ENCODE measurements at regions not wholly inside any gene's neighbourhood (a gene's known extent, or its start where the extent isn't known, plus 50 kb on each side); places are given as distances from the start of the nearest gene placed in this dataset.

DNA sequence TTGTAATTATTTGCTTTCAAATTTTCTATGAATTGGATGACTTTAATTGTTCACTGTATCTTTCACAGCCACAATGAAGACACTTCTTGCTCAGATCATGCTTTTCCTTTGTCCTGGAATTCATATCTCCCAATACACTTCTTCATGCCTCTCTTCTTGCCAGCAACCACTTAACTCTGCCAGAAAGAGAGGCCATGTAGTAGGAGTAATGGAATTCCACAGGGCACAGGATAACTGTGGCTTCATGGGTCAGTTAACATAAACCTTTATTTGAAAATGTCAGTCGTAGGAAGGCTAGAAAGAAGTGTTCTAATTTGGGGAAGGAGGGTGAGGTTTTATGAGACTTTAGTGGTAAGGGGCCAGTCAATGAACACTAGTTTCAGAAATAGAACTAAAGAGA is 190.3 kb downstream of the TMEM167A start:
- H3K9me3 Mint-ChIP-seq (ENCODE audit: low read depth): peaks cover 10% of the 10 kb centered on the region
- DNase-seq (ENCODE audit: low spot score): no peak
- peak overlapping the region; percentile 29 for H3K27ac Mint-ChIP-seq (ENCODE audit: unreplicated experiment)

DNA sequence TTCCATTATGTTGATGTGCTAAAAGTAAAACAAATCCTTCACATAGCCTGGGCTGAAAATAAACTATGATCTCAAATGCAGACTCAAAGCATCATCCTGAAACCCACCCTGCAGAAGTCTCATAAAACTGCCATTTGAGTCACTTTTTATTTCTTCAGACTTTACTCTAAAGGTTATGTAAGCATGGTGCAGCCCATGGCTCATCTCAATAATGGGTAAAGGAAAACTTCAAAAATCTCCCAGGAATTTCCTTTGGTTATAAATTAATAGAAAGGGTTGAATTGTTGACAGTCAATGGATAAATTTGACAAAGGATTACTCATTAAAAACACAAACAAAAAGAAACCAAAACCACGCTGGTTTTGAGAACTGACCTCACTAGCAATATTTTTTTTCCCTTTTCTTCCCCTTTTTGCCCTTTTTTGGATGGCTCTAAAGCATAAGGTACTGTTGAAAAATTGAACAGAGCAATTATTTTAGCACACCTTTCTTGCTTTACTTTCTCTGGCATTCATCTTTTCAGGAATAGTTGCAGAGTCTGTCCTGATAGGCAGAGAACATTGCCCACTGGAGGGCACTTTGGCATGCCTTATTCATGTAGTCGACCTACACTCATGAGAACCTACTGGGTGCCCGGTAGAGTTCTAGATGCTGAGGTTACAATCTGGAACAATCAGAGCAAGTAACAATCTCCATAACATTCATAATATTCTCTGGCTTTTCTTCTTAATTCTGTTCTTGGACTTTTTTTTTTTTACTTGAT is 191.4 kb downstream of the TMEM167A start:
- H3K9me3 Mint-ChIP-seq (ENCODE audit: low read depth): peaks cover 13% of the 10 kb centered on the region
- H3K27me3 Mint-ChIP-seq (ENCODE audit: low read depth): no peaks in the 10 kb centered on the region
- TF ChIP-seq, protein P1, sequence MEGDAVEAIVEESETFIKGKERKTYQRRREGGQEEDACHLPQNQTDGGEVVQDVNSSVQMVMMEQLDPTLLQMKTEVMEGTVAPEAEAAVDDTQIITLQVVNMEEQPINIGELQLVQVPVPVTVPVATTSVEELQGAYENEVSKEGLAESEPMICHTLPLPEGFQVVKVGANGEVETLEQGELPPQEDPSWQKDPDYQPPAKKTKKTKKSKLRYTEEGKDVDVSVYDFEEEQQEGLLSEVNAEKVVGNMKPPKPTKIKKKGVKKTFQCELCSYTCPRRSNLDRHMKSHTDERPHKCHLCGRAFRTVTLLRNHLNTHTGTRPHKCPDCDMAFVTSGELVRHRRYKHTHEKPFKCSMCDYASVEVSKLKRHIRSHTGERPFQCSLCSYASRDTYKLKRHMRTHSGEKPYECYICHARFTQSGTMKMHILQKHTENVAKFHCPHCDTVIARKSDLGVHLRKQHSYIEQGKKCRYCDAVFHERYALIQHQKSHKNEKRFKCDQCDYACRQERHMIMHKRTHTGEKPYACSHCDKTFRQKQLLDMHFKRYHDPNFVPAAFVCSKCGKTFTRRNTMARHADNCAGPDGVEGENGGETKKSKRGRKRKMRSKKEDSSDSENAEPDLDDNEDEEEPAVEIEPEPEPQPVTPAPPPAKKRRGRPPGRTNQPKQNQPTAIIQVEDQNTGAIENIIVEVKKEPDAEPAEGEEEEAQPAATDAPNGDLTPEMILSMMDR (IDR thresholded peaks at IDR 0.05): peak; percentile 54
- H3K36me3 Mint-ChIP-seq (ENCODE audit: low read depth): peaks cover 2% of the 10 kb centered on the region
- no peak overlapping the region for H3K27ac Mint-ChIP-seq (ENCODE audit: unreplicated experiment)
- H3K4me3 Mint-ChIP-seq (ENCODE audit: unreplicated experiment): no peak overlapping the region
- peaks cover 37% of the 10 kb centered on the region for H3K4me1 Mint-ChIP-seq (ENCODE audit: low read depth)
- DNase-seq (ENCODE audit: low spot score): no peak

More for the DNA sequence above, 190.3 kb downstream of the TMEM167A start:
- Mint-ChIP-seq H3K4me3 (ENCODE audit: unreplicated experiment) (no peak overlapping the region), H3K36me3 (ENCODE audit: low read depth) (peaks cover 2% of the 10 kb centered on the region), H3K4me1 (ENCODE audit: low read depth) (peaks cover 34% of the 10 kb centered on the region), H3K27me3 (ENCODE audit: low read depth) (no peaks in the 10 kb centered on the region)
- TF ChIP-seq, protein P1 (IDR thresholded peaks at IDR 0.05): no peak

DNA sequence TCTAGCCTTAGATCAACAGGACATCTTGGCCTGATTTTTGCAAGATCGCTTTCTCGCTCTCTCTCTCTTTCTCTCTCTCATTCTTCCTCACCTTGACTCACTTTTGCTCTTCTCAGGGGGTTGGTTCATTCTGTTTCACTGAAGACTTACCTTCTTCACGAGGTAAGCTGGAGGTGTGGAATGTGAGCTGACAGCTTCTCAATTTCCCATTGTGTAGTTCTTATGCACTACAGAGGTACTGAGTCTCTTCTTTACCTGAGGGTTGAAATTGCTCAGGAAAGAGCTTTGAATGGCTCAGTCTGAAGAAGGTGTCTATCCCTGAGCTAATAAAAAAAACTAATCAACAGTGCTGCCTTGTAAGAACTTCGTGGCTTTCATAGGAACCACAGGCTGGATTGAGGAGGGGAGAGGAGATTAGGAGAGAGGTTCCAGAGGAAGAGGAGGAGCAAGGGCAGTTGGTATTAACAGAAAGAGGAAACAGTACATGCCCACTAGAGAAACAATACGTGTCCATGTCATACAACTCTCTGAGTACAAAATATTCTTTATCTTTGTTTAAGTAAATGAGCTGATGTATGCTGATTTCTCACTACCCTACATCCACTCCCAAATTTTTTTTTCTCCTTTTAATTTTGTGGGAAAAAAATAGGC is 192.2 kb downstream of the TMEM167A start:
- TF ChIP-seq, protein P1 (IDR thresholded peaks at IDR 0.05): no peak
- Mint-ChIP-seq H3K4me1 (ENCODE audit: low read depth) (peaks cover 35% of the 10 kb centered on the region), H3K36me3 (ENCODE audit: low read depth) (peaks cover 6% of the 10 kb centered on the region), H3K9me3 (ENCODE audit: low read depth) (peaks cover 19% of the 10 kb centered on the region), H3K27me3 (ENCODE audit: low read depth) (no peaks in the 10 kb centered on the region), H3K4me3 (ENCODE audit: unreplicated experiment) (no peak overlapping the region), H3K27ac (ENCODE audit: unreplicated experiment) (no peak overlapping the region)
- DNase-seq (ENCODE audit: low spot score): no peak

DNA sequence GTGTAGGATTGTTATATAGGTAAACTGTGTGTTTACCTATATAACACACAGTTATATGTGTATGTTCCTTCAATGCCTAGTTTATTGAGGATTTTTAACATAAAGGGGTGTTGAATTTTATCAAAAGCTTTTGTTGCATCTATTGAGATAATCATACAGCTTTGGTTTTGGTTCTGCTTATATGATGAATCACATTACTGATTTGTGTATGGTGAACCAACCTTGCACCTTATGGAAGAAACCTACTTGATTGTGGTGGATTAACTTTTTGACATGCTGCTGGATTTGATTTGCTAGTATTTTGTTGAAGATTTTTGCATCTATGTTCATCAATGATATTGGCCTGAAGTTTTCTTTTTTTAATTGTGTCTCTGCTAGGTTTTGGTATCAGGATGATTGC is 194.9 kb downstream of the TMEM167A start:
- Mint-ChIP-seq H3K9me3 (ENCODE audit: low read depth) (peaks cover 43% of the 10 kb centered on the region), H3K4me3 (ENCODE audit: unreplicated experiment) (no peak overlapping the region), H3K27me3 (ENCODE audit: low read depth) (no peaks in the 10 kb centered on the region), H3K36me3 (ENCODE audit: low read depth) (peaks cover 13% of the 10 kb centered on the region), H3K27ac (ENCODE audit: unreplicated experiment) (no peak overlapping the region), H3K4me1 (ENCODE audit: low read depth) (peaks cover 26% of the 10 kb centered on the region)
- TF ChIP-seq, protein P1 (IDR thresholded peaks at IDR 0.05): no peak
- no peak for DNase-seq (ENCODE audit: low spot score)

GRCh38 chr5:82881571-82882174 is 195.5 kb downstream of the TMEM167A start:
- DNase-seq (ENCODE audit: low spot score): no peak

More at GRCh38 chr5:82881571-82882174, 195.5 kb downstream of the TMEM167A start:
- peaks cover 19% of the 10 kb centered on the region for H3K4me1 Mint-ChIP-seq (ENCODE audit: low read depth)
- H3K27me3 Mint-ChIP-seq (ENCODE audit: low read depth): no peaks in the 10 kb centered on the region
- no peak overlapping the region for H3K4me3 Mint-ChIP-seq (ENCODE audit: unreplicated experiment)
- H3K27ac Mint-ChIP-seq (ENCODE audit: unreplicated experiment): no peak overlapping the region
- peaks cover 13% of the 10 kb centered on the region for H3K36me3 Mint-ChIP-seq (ENCODE audit: low read depth)
- peaks cover 49% of the 10 kb centered on the region for H3K9me3 Mint-ChIP-seq (ENCODE audit: low read depth)
- TF ChIP-seq, protein P1 (IDR thresholded peaks at IDR 0.05): no peak

All from chondrocyte (in vitro differentiated cells).